Cardiac muscle cell (in vitro differentiated cells and primary cell): ENCODE measurements at regions not wholly inside any gene's neighbourhood (a gene's known extent, or its start where the extent isn't known, plus 50 kb on each side); places are given as distances from the start of the nearest gene placed in this dataset.

Source experiments
- DNase-seq, 2 donors: peaks; one replicate each; pipeline versions ENCODE4 v3.0.0 to v3.0.0-alpha.2; 2010 to 2017; ENCODE audit warnings: low read depth in 1 of 2, low spot score in 1 of 2
- H3K27ac ChIP-seq: fragments of 200-600 bp; sonication (generic); 2 replicates; pipeline ENCODE4 v1.5.1; 2016
- H3K27me3 ChIP-seq: fragments of 200-600 bp; sonication (generic); 2 replicates; pipeline ENCODE4 v1.6.0; 2016; ENCODE audit warnings: control low read depth
- H3K36me3 ChIP-seq: fragments of 200-600 bp; sonication (generic); 2 replicates; pipeline ENCODE4 v1.5.1; 2016; ENCODE audit warnings: control low read depth
- H3K4me1 ChIP-seq: fragments of 200-600 bp; sonication (generic); 2 replicates; pipeline ENCODE4 v1.8.1; 2017; ENCODE audit warnings: low read depth, mild to moderate bottlenecking, mixed run types
- H3K4me3 ChIP-seq: fragments of 200-600 bp; sonication (generic); 2 replicates; pipeline ENCODE4 v1.5.1; 2016; ENCODE audit warnings: mild to moderate bottlenecking
- H3K9me3 ChIP-seq: fragments of 200-600 bp; sonication (generic); 2 replicates; pipeline ENCODE4 v1.5.1; 2017; ENCODE audit warnings: low read depth, mild to moderate bottlenecking, control low read depth
- CTCF ChIP-seq: IDR thresholded peaks from 2 replicates; pipeline ENCODE4 v1.5.1; 2012; ENCODE audit warnings: low read depth, mild to moderate bottlenecking, low read length

- no peaks in the 10 kb centered on the region for H3K36me3 ChIP-seq
These were observed 661.3 kb upstream of the CHORDC1 start for GRCh38 chr11:90884181-90884580.

GRCh38 chr11:90874986-90875385, 652.1 kb upstream of the CHORDC1 start:
- H3K4me1 ChIP-seq, result no peaks in the 10 kb centered on the region
- no peak overlapping the region for H3K27ac ChIP-seq
- no peak for TF ChIP-seq CTCF

More at GRCh38 chr11:90884181-90884580, 661.3 kb upstream of the CHORDC1 start:
- TF ChIP-seq CTCF, result no peak
- DNase-seq, result no peak
- H3K27me3 ChIP-seq, result no peaks in the 10 kb centered on the region
- no peak overlapping the region for H3K4me3 ChIP-seq
- no peaks in the 10 kb centered on the region for H3K4me1 ChIP-seq
- H3K9me3 ChIP-seq, result no peaks in the 10 kb centered on the region
- no peak overlapping the region for H3K27ac ChIP-seq

DNA sequence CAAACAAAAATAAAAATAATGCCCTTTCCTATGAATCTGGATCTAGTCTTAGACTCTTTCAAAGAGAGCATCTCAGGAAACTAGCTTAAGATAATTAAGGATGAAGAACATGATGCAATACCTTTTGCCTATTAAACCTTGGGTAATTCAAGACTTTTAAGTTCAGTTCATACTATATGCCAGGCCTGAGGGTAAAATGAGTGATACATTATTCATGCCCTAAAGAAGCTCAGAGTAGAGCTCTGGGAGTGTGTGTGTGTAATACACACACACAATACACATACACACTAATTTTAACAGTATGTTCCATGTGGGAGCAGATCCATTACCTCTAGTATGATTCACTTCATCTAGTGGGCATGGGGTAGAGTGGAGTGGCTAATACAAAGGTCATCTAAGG, 651.4 kb upstream of the CHORDC1 start:
- TF ChIP-seq CTCF, result no peak
- no peak for DNase-seq
- H3K9me3 ChIP-seq, result no peaks in the 10 kb centered on the region
- H3K27me3 ChIP-seq, result no peaks in the 10 kb centered on the region
- no peak overlapping the region for H3K4me3 ChIP-seq
- H3K27ac ChIP-seq, result no peak overlapping the region
- no peaks in the 10 kb centered on the region for H3K4me1 ChIP-seq
- H3K36me3 ChIP-seq, result no peaks in the 10 kb centered on the region

More at GRCh38 chr11:90874986-90875385, 652.1 kb upstream of the CHORDC1 start:
- Histone ChIP-seq H3K36me3 (no peaks in the 10 kb centered on the region), H3K4me3 (no peak overlapping the region), H3K9me3 (no peaks in the 10 kb centered on the region), H3K27me3 (no peaks in the 10 kb centered on the region)
- no peak for DNase-seq

- TF ChIP-seq CTCF, result no peak
- Histone ChIP-seq H3K36me3 (no peaks in the 10 kb centered on the region), H3K9me3 (no peaks in the 10 kb centered on the region), H3K4me1 (no peaks in the 10 kb centered on the region), H3K27ac (no peak overlapping the region), H3K27me3 (no peaks in the 10 kb centered on the region), H3K4me3 (no peak overlapping the region)
- no peak for DNase-seq
These were observed 644.6 kb upstream of the CHORDC1 start for GRCh38 chr11:90867416-90867815.

DNA sequence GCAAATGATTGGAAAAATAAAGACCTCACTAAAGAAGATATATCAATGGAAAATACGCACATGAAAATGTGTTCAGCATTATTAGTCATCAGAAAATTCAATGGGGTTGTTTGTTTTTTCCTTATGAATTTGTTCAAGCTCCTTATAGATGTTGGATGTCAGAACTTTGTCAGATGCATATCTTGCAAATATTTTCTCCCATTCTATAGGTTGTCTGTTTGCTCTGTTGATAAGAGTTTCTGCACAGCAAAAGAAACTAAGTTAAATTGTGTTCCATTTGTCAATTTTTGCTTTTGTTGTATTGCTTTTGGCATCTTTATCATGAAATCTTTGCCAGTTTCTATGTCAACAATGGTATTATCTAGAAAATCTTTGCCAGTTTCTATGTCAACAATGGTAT, 633.9 kb upstream of the CHORDC1 start:
- Histone ChIP-seq H3K27me3 (no peaks in the 10 kb centered on the region), H3K9me3 (no peaks in the 10 kb centered on the region), H3K27ac (no peak overlapping the region), H3K4me3 (no peak overlapping the region), H3K4me1 (no peaks in the 10 kb centered on the region), H3K36me3 (no peaks in the 10 kb centered on the region)
- no peak for DNase-seq
- no peak for TF ChIP-seq CTCF

DNA sequence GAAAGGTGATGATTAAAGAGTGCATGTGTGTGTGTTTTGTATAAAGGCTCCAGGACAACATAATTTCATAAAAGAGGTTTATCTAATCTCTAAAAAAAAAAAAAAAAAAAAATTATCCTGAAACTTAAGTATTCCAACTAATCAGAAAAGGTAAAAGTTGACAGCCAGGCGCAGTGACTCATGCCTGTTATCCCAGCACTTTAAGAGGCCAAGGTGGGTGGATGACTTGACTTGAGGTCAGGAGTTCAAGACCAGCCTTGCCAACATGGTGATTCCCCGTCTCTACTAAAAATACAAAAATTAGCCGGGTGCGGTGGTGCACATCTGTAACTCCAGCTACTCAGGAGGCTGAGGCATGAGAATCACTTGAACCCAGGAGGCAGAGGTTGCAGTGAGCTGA, 632.7 kb upstream of the CHORDC1 start:
- Histone ChIP-seq H3K9me3 (no peaks in the 10 kb centered on the region), H3K4me3 (no peak overlapping the region), H3K27ac (no peak overlapping the region), H3K27me3 (no peaks in the 10 kb centered on the region), H3K4me1 (no peaks in the 10 kb centered on the region), H3K36me3 (no peaks in the 10 kb centered on the region)
- DNase-seq, result no peak
- no peak for TF ChIP-seq CTCF
